ENCODE measurements at regions not wholly inside any gene's neighbourhood (a gene's known extent, or its start where the extent isn't known, plus 50 kb on each side); places are given as distances from the start of the nearest gene placed in this dataset.

GRCh38 chr17:15177343-15177742 is 87.8 kb downstream of the PMP22 start:
- no peak for DNase-seq (ENCODE audit: low read depth in 2 of 2)

GRCh38 chr17:15175356-15175755 is 89.8 kb downstream of the PMP22 start:
- DNase-seq (ENCODE audit: low read depth in 2 of 2) = no peak

- peak; percentile 4 to 19 for DNase-seq (ENCODE audit: low read depth in 2 of 2)
Observed at GRCh38 chr17:15171167-15172047, 93.7 kb downstream of the PMP22 start.

- no peak for DNase-seq (ENCODE audit: low read depth in 2 of 2)
Observed at GRCh38 chr17:15169676-15170075, 95.5 kb downstream of the PMP22 start.

GRCh38 chr17:15168379-15168778 is 96.7 kb downstream of the PMP22 start:
- no peak for DNase-seq (ENCODE audit: low read depth in 2 of 2)

GRCh38 chr17:15161395-15161794 is 103.7 kb downstream of the PMP22 start:
- DNase-seq (ENCODE audit: low read depth in 2 of 2) = no peak

- DNase-seq (ENCODE audit: low read depth in 2 of 2) = no peak
Observed at GRCh38 chr17:15157051-15157450, 108.1 kb downstream of the PMP22 start.

- no peak for DNase-seq (ENCODE audit: low read depth in 2 of 2)
Observed at GRCh38 chr17:15154618-15155017, 110.5 kb downstream of the PMP22 start.

- DNase-seq (ENCODE audit: low read depth in 2 of 2) = no peak
Observed at GRCh38 chr17:15145621-15146020, 119.5 kb downstream of the PMP22 start.

- DNase-seq (ENCODE audit: low read depth in 2 of 2) = no peak
Observed at GRCh38 chr17:15143524-15143923, 121.6 kb downstream of the PMP22 start.

GRCh38 chr17:15134363-15134762 is 130.8 kb downstream of the PMP22 start:
- DNase-seq (ENCODE audit: low read depth in 2 of 2) = no peak

GRCh38 chr17:15133826-15134225 is 131.3 kb downstream of the PMP22 start:
- DNase-seq (ENCODE audit: low read depth in 2 of 2) = no peak

- DNase-seq (ENCODE audit: low read depth in 2 of 2) = no peak
Observed at GRCh38 chr17:15133143-15133542, 132.0 kb downstream of the PMP22 start.

- DNase-seq (ENCODE audit: low read depth in 2 of 2) = no peak
Observed at GRCh38 chr17:15130426-15130825, 134.7 kb downstream of the PMP22 start.

- no peak for DNase-seq (ENCODE audit: low read depth in 2 of 2)
Observed at GRCh38 chr17:15129986-15130385, 135.1 kb downstream of the PMP22 start.

GRCh38 chr17:15124746-15125145 is 140.4 kb downstream of the PMP22 start:
- no peak for DNase-seq (ENCODE audit: low read depth in 2 of 2)

- DNase-seq (ENCODE audit: low read depth in 2 of 2) = no peak
Observed at GRCh38 chr17:15124264-15124595, 140.9 kb downstream of the PMP22 start.

GRCh38 chr17:15123593-15124263 is 141.4 kb downstream of the PMP22 start:
- DNase-seq (ENCODE audit: low read depth in 2 of 2) = no peak

GRCh38 chr17:15122857-15123256 is 142.3 kb downstream of the PMP22 start:
- DNase-seq (ENCODE audit: low read depth in 2 of 2) = no peak

- no peak for DNase-seq (ENCODE audit: low read depth in 2 of 2)
Observed at GRCh38 chr17:15121426-15121825, 143.7 kb downstream of the PMP22 start.

- no peak for DNase-seq (ENCODE audit: low read depth in 2 of 2)
Observed at GRCh38 chr17:15119968-15120367, 145.2 kb downstream of the PMP22 start.

- no peak for DNase-seq (ENCODE audit: low read depth in 2 of 2)
Observed at GRCh38 chr17:15117239-15117638, 147.9 kb downstream of the PMP22 start.
